ENCODE measurements at regions not wholly inside any gene's neighbourhood (a gene's known extent, or its start where the extent isn't known, plus 50 kb on each side); places are given as distances from the start of the nearest gene placed in this dataset.

DNA sequence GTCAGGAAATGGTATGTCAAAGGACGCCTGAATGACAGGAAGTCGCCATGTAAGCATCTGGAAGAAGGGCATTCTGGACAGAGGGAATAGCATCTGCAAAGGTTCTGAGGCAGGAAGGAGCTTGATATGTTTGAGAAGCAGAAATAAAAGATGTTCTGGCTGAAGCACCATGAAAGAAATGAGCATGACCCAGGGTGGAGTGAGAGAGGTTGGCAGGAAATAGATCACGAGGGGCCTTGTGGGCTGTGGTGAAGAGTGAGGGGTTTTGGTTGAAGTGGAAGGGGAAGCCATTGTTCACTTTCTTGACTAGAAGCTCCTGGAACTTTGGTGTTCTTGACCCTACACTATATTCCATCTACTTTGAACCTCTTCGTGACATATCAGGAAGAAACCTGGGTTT is 99.4 kb upstream of the PARP11 start:
- Histone ChIP-seq H3K4me1 (ENCODE audit: control insufficient read depth, insufficient read depth, low read length) (no peaks in the 10 kb centered on the region), H3K9me3 (ENCODE audit: control insufficient read depth, insufficient read depth, low read depth, low read length) (no peaks in the 10 kb centered on the region), H3K27ac (ENCODE audit: extremely low read depth, low read depth, low read length) (no peak overlapping the region), H3K4me3 (ENCODE audit: low read depth, low read length) (no peak overlapping the region), H3K36me3 (ENCODE audit: control insufficient read depth in 2 of 2, insufficient read depth in 1 of 2, low read length in 2 of 2) (no peaks in the 10 kb centered on the region)
- POLR2A ChIA-PET, result no interaction called here
- CTCF ChIA-PET, result no interaction called here
- TF ChIP-seq ZNF202 (tag by site-specific recombination; IDR thresholded peaks at IDR 0.05; ENCODE audit: borderline replicate concordance), result no peak
- no peak for TF ChIP-seq EGR2 (tag by site-specific recombination; IDR thresholded peaks at IDR 0.05; ENCODE audit: low read depth)
- TF ChIP-seq, protein P1, sequence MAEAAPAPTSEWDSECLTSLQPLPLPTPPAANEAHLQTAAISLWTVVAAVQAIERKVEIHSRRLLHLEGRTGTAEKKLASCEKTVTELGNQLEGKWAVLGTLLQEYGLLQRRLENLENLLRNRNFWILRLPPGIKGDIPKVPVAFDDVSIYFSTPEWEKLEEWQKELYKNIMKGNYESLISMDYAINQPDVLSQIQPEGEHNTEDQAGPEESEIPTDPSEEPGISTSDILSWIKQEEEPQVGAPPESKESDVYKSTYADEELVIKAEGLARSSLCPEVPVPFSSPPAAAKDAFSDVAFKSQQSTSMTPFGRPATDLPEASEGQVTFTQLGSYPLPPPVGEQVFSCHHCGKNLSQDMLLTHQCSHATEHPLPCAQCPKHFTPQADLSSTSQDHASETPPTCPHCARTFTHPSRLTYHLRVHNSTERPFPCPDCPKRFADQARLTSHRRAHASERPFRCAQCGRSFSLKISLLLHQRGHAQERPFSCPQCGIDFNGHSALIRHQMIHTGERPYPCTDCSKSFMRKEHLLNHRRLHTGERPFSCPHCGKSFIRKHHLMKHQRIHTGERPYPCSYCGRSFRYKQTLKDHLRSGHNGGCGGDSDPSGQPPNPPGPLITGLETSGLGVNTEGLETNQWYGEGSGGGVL (tag by site-specific recombination; IDR thresholded peaks at IDR 0.05), result no peak
- TF ChIP-seq ZNF121 (tag by site-specific recombination; IDR thresholded peaks at IDR 0.05), result no peak
- TF ChIP-seq GLI4 (tag by site-specific recombination; IDR thresholded peaks at IDR 0.05), result no peak
- TF ChIP-seq, protein P2, sequence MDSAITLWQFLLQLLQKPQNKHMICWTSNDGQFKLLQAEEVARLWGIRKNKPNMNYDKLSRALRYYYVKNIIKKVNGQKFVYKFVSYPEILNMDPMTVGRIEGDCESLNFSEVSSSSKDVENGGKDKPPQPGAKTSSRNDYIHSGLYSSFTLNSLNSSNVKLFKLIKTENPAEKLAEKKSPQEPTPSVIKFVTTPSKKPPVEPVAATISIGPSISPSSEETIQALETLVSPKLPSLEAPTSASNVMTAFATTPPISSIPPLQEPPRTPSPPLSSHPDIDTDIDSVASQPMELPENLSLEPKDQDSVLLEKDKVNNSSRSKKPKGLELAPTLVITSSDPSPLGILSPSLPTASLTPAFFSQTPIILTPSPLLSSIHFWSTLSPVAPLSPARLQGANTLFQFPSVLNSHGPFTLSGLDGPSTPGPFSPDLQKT (IDR thresholded peaks at IDR 0.05; ENCODE audit: borderline replicate concordance, low read depth, low read length), result no peak
- no peak for TF ChIP-seq ZBTB20 (tag by site-specific recombination; IDR thresholded peaks at IDR 0.05)
- no peak for TF ChIP-seq ZBTB48 (tag by site-specific recombination; IDR thresholded peaks at IDR 0.05)
- TF ChIP-seq, protein P3, sequence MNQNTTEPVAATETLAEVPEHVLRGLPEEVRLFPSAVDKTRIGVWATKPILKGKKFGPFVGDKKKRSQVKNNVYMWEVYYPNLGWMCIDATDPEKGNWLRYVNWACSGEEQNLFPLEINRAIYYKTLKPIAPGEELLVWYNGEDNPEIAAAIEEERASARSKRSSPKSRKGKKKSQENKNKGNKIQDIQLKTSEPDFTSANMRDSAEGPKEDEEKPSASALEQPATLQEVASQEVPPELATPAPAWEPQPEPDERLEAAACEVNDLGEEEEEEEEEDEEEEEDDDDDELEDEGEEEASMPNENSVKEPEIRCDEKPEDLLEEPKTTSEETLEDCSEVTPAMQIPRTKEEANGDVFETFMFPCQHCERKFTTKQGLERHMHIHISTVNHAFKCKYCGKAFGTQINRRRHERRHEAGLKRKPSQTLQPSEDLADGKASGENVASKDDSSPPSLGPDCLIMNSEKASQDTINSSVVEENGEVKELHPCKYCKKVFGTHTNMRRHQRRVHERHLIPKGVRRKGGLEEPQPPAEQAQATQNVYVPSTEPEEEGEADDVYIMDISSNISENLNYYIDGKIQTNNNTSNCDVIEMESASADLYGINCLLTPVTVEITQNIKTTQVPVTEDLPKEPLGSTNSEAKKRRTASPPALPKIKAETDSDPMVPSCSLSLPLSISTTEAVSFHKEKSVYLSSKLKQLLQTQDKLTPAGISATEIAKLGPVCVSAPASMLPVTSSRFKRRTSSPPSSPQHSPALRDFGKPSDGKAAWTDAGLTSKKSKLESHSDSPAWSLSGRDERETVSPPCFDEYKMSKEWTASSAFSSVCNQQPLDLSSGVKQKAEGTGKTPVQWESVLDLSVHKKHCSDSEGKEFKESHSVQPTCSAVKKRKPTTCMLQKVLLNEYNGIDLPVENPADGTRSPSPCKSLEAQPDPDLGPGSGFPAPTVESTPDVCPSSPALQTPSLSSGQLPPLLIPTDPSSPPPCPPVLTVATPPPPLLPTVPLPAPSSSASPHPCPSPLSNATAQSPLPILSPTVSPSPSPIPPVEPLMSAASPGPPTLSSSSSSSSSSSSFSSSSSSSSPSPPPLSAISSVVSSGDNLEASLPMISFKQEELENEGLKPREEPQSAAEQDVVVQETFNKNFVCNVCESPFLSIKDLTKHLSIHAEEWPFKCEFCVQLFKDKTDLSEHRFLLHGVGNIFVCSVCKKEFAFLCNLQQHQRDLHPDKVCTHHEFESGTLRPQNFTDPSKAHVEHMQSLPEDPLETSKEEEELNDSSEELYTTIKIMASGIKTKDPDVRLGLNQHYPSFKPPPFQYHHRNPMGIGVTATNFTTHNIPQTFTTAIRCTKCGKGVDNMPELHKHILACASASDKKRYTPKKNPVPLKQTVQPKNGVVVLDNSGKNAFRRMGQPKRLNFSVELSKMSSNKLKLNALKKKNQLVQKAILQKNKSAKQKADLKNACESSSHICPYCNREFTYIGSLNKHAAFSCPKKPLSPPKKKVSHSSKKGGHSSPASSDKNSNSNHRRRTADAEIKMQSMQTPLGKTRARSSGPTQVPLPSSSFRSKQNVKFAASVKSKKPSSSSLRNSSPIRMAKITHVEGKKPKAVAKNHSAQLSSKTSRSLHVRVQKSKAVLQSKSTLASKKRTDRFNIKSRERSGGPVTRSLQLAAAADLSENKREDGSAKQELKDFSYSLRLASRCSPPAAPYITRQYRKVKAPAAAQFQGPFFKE (tag by site-specific recombination; IDR thresholded peaks at IDR 0.05; ENCODE audit: borderline replicate concordance), result no peak

DNA sequence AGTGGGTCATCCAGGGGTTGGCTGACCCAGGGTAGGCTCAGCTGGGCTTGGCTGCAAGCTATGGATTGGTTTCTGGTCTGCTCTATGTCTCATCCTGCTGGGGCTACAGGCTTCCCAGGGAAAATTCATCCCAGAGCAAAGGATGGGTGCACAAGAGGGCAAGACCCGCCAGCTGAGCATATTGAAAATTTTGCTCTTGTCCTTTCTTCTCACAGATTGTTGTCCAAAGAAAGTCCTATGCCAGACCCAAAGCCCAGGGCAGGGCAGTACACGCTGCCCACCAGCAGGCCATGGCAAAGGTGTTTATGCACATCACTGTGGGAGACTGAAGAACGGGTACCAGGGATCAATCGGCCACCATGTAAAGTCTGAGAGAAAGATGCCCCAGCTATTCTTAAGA is 95.3 kb upstream of the PARP11 start:
- ChIA-PET CTCF (interaction anchor here (0.6 to 1.7 kb wide), 5 partner anchors 70 to 552 kb away, joined by 3 to 5 read pairs (median 5); no protein-coding TSS in a partner anchor), POLR2A (no interaction called here)
- H3K4me3 ChIP-seq (ENCODE audit: low read depth, low read length), result no peak overlapping the region
- no peaks in the 10 kb centered on the region for H3K4me1 ChIP-seq (ENCODE audit: control insufficient read depth, insufficient read depth, low read length)
- no peaks in the 10 kb centered on the region for H3K36me3 ChIP-seq (ENCODE audit: control insufficient read depth in 2 of 2, insufficient read depth in 1 of 2, low read length in 2 of 2)
- no peaks in the 10 kb centered on the region for H3K9me3 ChIP-seq (ENCODE audit: control insufficient read depth, insufficient read depth, low read depth, low read length)
- TF ChIP-seq HOXD13 (CRISPR knock-in tag; IDR thresholded peaks at IDR 0.05; ENCODE audit: borderline replicate concordance) (no peak), ZNF10 (tag by site-specific recombination; IDR thresholded peaks at IDR 0.05) (no peak), SCRT1 (tag by site-specific recombination; IDR thresholded peaks at IDR 0.05; ENCODE audit: borderline replicate concordance) (no peak), EGR2 (tag by site-specific recombination; IDR thresholded peaks at IDR 0.05; ENCODE audit: low read depth) (no peak), ZXDB (tag by site-specific recombination; IDR thresholded peaks at IDR 0.05) (no peak), TCF7L2 (IDR thresholded peaks at IDR 0.05; ENCODE audit: borderline replicate concordance, low read depth, low read length) (no peak), ZNF404 (tag by site-specific recombination; IDR thresholded peaks at IDR 0.05) (no peak)
- H3K27ac ChIP-seq (ENCODE audit: extremely low read depth, low read depth, low read length), result no peak overlapping the region
